PC-9 (cell line): ENCODE measurements at regions not wholly inside any gene's neighbourhood (a gene's known extent, or its start where the extent isn't known, plus 50 kb on each side); places are given as distances from the start of the nearest gene placed in this dataset.

Experiments used
- CTCF ChIP-seq: fragments of 200-600 bp; sonication (generic); conservative IDR thresholded peaks from 2 replicates; pipeline ENCODE4 v1.6.1; 2017; ENCODE audit warnings: mixed run types, antibody characterized with exemption, mild to moderate bottlenecking, moderate library complexity
- EZH2 ChIP-seq: fragments of 200-600 bp; sonication (generic); IDR thresholded peaks from 2 replicates; pipeline ENCODE4 v1.8.0; 2017; ENCODE audit warnings: antibody characterized with exemption, low read depth

DNA sequence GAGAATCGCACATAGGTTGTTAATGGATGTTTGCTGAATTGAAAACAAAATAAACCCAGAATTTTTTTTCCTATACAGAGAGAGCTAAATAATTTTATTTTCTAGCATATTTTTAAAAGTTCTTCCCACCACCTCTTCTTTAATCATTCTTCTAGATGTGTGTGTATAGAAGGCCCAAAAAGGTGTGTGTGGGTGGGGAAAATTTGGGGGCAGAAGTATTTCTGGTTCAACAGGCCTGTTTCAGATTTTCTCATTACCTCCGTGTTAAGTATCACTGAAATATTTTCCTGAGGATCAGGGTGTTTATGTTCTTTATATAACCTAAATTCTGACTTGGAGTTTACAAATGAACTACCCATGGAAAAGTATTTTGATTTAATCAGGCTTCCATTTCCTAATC lies 144.2 kb upstream of the ZNF804B start:
- TF ChIP-seq CTCF = no peak
- no peak for TF ChIP-seq EZH2
